WTC11 (cell line): ENCODE measurements at regions not wholly inside any gene's neighbourhood (a gene's known extent, or its start where the extent isn't known, plus 50 kb on each side); places are given as distances from the start of the nearest gene placed in this dataset.

ENCODE experiments used
- ZBTB43 ChIP-seq: sonication (generic); formaldehyde crosslinking; IDR thresholded peaks from 2 replicates; pipeline ENCODE4 v1.8.1; 2023; ENCODE audit warnings: mild to moderate bottlenecking, missing genetic modification reagents
- TF ChIP-seq, protein P1 (sequence below): fragments of 200-600 bp; IDR thresholded peaks from 2 replicates; pipeline ENCODE4 v1.8.0; 2022; ENCODE audit warnings: antibody characterized with exemption

DNA sequence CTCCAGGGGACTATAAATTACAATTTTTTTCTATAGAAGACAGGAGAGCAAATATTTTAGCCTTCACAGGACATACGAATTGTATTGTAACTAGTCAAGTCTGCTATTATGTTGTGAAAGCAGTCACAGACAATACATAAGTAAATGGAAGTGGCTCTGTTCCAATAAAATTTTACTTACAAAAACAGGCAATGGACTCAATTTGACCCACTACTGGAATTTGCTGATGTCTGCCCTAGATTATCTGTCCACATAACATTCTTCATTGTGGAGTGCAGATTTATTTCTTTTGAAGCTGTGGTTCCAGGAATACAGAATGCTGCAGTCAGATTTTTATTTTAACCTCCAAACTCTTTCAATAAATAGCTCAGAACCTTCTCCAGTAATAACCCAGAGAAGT, 330.3 kb downstream of the PPP4R3C start:
- TF ChIP-seq, protein P1, sequence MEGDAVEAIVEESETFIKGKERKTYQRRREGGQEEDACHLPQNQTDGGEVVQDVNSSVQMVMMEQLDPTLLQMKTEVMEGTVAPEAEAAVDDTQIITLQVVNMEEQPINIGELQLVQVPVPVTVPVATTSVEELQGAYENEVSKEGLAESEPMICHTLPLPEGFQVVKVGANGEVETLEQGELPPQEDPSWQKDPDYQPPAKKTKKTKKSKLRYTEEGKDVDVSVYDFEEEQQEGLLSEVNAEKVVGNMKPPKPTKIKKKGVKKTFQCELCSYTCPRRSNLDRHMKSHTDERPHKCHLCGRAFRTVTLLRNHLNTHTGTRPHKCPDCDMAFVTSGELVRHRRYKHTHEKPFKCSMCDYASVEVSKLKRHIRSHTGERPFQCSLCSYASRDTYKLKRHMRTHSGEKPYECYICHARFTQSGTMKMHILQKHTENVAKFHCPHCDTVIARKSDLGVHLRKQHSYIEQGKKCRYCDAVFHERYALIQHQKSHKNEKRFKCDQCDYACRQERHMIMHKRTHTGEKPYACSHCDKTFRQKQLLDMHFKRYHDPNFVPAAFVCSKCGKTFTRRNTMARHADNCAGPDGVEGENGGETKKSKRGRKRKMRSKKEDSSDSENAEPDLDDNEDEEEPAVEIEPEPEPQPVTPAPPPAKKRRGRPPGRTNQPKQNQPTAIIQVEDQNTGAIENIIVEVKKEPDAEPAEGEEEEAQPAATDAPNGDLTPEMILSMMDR = no peak
- no peak for TF ChIP-seq ZBTB43
